Stimulated activated CD8-positive, alpha-beta memory T cell treated with anti-CD3 and anti-CD28 coated beads, Interleukin-2, amount 100 ng/mL, for 48 hours (primary cell): ENCODE measurements at regions not wholly inside any gene's neighbourhood (a gene's known extent, or its start where the extent isn't known, plus 50 kb on each side); places are given as distances from the start of the nearest gene placed in this dataset.
"Not testable (repeated sequence)": the region's sequence is repeated elsewhere in the genome, so short reads cannot be mapped to it uniquely, and the experiment has no call there.

ENCODE experiments used
- DNase-seq, 2 donors: peaks; one replicate each; pipeline ENCODE4 v3.0.0-alpha.2; 2020; ENCODE audit warnings: low read depth in 2 of 2

DNA sequence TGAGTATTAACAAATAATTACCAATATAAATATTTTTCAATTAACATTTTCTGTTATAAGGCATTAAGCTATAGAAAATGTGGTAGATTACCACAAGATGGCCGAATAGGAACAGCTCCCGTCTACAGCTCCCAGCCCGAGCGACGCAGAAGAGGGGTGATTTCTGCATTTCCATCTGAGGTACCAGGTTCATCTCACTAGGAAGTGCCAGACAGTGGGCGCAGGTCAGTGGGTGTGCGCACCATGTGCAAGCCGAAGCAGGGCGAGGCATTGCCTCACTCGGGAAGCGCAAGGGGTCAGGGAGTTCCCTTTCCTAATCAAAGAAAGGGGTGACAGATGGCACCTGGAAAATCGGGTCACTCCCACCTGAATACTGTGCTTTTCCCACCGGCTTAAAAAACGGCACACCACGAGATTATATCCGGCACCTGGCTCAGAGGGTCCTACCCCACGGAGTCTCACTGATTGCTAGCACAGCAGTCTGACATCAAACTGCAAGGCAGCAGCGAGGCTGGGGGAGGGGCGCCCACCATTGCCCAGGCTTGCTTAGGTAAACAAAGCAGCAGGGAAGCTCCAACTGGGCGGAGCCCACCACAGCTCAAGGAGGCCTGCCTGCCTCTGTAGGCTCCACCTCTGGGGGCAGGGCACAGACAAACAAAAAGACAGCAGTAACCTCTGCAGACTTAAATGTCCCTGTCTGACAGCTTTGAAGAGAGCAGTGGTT lies 808.4 kb downstream of the FSCB start:
- DNase-seq: not testable (repeated sequence)

GRCh38 chr14:43697003-43697402 lies 810.1 kb downstream of the FSCB start:
- no peak for DNase-seq

DNA sequence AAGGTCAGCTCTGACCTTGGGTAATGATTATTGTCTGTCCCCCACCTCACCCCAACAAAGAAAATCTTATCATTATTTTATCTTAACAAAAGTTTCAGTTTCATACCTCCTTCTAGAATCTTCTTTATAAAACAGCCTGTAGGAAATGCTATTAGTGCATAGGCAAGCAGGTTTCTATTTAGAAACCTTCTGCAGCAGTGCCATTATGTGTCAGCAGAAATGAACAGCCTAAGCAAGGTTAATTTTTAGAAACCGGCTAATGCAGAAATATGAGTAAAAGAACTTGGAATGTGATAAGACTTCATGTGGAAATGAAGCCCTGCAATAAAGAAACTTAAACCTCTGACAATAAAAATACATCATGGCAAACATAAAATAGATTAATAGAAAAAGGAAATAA lies 814.4 kb downstream of the FSCB start:
- no peak for DNase-seq

GRCh38 chr14:43687921-43688320 lies 819.2 kb downstream of the FSCB start:
- DNase-seq: no peak

DNA sequence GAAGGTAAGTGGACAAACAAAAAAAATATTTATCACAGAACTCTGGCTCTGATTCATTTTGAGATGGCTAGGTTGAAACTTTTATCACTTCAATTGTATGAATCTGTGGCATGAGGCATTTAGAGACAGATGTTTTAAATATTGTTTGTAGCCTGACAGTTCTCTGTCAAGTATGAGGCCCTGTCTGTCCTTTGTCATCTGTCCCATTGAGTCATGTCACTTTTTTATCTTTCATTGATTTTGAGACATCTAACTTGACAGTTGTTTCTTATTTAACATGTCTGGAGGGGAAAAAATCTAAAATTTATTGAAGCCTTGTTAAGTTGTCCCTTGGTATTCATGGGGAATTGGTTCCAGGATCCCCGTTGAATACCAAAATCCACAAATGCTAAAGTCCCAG lies 829.5 kb downstream of the FSCB start:
- no peak for DNase-seq

DNA sequence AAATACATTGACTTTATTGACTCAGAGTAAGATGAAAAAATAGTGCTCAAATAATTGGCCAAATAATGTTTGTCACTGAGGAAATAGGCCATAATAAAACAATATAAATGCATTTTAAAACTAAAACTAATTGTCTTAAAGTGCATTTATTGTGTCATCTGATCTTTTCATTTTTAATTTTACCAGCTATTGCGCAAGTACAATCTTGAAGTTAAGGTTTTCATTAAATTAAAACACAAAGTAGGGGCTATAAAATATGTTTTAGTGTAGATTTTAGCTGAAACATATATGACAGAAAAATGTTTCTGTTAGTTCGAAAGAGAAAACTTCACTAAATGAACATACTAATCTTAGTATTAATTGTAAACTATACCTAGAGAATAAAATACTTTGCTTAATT lies 832.8 kb downstream of the FSCB start:
- no peak for DNase-seq

DNA sequence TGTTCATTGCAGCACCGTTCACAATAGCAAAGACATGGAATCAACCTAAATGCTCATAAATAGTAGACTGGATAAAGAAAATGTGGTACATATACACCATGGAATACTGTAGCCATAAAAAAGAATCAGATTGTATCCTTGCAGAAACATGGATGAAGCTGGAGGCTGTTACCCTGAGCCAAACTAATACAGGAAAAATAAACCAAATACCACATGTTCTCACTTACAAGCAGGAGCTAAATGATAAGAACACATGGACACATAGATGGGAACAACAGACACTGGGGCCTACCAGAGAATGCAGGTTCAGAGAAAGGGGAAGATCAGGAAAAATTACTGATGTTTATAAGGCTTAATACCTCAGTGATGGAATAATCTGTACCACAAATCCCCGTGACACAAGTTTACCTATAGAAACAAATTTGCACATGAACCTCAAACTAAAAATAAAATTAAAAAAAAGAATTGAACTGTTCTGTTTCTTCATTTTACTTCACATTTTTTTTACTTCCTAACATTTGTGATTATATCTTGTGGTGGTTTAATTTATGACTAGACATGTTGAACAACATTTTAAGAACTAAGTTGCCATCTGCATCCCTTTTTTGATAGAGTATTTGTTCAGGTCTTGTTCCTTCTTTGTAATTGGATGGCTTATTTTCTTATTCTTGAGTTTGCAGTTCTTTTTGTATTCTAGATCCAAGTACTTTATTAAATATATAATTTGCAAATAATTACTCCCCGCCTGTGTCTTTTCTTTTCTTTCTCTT lies 835.2 kb downstream of the FSCB start:
- no peak for DNase-seq

DNA sequence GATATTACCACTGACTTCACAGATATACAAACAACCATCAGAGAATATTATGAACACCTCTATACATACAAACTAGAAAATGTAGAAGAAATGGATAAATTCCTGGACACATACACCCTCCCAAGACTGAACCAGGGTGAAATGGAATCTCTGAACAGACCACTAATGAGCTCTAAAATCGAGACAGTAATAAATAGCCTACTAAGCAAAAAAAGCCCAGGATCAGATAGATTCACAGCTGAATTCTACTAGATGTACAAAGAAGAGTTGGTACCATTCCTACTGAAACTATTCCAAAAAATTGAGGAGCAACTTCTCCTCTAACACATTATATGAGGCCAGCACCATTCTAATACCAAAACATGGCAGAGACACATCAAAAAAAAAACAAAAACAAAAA lies 837.7 kb downstream of the FSCB start:
- no peak for DNase-seq

DNA sequence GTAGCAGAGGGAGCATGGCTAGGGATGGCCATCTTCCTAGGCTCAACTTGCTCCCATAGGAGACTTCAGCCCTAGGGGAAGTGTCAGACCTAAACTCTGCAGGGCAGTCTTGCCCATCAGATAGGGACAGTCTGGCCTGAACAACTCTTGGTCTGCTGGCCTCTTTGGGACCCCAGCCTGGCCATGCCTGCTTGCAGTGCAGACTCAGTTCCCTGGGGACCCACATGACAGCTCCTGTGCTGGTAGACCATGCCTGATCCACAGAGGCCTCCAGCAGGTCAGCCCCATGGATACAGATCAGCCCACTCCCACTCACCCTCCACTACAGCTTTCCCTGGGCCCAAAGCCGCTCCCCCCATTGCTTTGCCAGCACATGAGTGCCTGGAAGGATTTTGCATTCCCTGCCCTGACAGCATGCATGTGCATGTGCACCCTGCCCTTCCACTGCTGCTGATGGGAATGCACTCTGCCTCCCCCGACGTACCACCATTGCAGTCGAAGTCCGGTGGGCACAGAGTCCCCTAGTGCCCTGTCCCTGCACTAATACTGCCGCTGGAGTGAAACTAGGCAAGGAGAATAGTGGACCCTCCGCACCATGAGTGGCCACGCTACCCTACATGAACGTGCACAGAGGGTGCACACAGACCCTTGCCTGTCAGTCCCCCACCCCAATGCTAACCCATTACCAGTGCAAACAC lies 841.4 kb downstream of the FSCB start:
- DNase-seq: no peak

DNA sequence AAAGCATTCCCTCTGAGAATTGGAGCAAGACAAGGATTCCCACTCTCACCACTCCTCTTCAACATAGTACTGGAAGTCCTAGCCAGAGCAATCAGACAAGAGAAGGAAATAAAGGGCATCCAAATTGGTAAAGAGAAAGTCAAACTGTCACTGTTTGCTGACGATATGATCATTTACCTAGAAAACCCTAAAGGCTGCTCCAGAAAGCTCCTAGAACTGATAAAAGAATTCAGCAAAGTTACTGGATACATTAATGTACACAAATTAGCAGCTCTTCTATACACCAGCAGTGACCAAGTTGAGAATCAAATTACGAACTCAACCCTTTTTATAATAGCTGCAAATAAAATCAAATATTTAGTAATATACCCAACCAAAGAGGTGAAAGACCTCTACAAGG lies 851.9 kb downstream of the FSCB start:
- not testable (repeated sequence) for DNase-seq

DNA sequence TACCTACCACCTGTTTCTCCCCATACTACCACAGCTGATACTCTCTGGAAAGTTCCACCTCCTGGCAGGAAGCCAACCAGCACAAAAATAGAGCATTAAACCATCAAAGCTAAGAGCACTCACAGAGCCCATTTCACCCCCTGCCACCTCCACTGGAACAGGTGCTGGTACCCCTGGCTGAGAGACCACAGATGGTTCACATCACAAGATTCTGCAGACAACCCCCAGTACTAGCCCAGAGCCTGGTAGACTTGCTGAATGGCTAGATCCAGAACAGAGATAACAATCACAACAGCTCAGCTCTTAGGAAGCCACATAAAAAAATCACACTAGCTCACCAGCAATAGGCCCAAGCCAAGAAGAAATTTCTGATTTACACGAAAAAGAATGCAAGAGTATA lies 855.2 kb downstream of the FSCB start:
- DNase-seq: no peak

DNA sequence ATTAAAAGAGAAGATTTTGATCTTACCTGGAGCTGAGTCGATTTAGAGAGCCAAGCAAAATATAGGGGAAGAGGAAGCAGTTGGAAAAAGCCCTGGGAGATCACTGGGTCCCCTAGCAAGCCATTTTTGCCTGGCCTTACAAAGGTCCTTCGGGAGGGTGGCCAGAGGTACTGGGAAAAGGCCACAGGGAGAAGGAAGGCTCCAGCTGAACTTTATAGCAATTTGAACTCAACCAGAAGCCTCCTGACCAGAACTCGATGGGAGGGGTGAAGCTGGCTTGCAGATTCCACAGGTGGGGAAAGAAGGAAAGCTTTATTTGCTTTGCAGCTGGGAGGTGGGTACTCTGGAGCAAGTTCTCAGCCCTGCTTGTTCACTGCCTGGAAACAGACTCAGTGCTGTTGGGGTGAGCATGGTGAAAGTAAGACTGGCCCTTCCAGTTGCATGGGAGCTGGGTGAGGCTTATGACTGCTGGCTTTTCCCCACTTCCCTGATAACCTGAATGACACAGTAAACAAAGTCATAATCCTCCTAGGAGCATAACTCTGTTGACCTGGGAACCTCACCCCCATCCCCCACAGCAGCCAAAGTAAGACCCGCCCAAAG lies 855.8 kb downstream of the FSCB start:
- no peak for DNase-seq

GRCh38 chr14:43649508-43649907 lies 857.6 kb downstream of the FSCB start:
- no peak for DNase-seq

DNA sequence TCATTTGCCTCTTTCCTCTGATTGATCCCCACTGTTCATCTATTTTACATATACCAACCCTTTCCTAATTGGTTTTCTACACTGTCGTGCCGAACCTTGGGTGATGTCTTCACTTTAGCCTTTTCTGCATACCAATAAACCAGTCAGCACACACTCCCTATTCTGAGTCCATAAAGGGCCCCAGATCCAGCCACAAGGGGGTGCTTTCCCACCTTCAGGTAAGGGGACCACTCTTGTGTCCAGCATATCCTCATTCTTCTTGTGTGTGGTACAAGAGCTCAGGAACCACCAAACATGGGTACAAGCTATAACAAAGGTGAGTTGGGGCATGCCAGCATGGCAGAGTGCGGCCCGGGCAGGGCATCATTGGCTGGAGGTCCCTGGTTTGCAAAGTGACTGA lies 859.8 kb downstream of the FSCB start:
- no peak for DNase-seq

DNA sequence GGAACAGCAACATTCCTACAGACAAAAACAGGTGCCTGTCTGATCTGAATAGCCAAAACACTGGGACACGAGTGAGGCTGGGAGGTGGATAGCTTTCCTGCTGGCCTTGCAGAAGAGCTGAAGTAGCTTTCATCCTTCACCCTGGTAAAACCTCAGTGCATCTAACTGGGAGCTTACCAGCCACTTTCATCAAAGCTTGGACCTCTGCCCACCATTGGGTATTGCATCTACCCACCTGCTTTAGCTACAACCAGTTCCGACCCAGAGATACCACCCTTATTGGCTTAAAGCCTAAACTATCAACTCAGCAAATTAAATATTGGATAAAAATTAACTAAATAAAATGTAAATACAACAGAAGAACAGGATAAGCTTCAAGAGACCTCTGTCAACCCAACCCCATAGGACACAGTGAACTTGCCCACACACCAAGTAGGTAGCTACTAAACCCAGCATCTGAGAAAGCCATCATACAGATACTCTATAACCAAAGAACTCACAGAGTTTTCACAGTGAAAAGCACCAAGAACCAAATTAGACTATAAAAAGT lies 866.3 kb downstream of the FSCB start:
- DNase-seq: no peak

- no peak for DNase-seq
Measured at GRCh38 chr14:43625294-43625693, 881.8 kb downstream of the FSCB start.

DNA sequence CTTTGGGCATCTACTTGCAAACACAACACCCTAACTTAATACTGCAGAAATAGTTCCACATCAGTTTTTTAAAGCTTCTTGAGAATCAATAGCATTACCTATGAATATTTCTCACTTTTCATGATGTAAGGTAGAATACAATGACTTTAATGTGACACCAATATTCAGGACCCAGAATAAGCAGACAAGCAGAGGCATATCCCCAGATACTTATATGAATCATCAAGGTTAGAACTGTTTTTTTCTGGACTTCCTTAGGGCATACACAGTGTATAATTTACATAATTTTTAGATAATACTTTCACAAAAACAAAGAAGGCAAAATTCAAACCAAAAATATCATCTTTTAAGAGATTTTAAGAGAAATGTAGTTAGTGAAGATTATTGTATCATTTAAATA lies 885.8 kb downstream of the FSCB start:
- DNase-seq: no peak

DNA sequence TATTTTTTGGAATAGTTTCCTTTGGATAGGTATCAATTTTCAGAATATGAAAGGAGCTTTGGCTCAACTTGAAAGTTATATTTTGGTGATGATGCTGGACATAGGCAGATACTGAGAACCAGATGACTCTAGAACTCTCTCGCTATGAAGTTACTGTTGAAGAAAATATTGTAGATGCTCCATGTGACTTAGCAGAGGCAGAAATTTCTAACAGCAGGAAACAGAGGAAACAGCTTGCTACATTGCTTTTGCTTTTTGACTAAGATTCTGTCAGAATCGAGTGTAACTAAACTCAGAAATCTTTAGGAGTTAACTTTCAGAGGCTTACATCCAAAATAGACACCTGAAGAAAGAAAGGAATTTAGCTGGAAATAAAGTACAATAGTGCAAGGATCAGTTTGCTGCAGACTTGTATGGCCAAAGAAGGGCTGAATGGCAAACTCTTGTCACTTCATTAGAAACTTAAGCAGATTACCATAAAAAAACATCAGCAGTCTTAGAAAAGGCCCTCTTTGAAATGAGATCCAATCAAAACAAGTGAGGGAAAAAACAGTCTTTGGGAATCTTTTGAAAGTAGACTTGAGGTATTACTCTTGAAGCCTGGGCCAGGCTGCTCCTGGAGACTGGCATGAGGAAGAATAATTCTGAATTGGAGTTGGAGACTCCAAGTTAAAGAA lies 911.8 kb downstream of the FSCB start:
- DNase-seq: no peak

DNA sequence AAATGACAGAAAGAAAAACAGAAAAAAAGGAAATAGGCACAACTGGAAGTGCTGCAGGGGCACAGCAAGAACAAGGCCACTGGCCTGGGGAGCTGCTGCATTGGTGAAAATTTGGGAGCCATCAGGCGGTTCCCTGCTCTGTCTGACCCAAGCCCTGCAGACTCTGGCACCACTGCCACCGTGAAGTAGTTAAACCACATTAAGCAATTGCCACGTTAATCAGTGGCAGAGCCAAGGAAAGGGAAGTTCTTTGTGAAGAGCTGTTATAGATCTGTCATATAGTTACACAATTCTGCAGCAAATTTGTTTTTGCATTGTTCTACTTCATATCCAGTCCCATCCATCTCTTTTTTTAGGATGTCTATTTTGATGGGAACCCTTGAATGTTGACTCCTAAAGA lies 915.3 kb downstream of the FSCB start:
- no peak for DNase-seq

GRCh38 chr14:43587183-43587582 lies 919.9 kb downstream of the FSCB start:
- no peak for DNase-seq

DNA sequence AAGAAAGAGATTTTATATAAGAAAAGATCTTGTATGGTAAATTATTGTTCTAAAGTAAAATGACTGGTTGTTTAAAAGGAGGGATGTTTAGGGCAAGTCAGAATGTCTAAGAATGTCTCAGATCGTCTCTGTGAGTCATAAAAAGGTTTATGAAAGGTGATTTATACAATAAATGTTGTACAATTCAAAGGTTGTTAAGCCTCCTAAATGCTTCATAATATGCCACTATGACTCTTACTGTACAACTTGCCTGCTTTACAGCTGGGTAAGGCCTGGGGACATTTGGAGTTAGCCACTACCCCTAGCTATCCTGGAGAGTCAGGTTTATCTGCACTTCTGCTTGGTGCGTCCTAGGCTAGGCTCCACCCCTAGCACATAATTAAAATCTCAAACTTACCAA lies 927.4 kb downstream of the FSCB start:
- no peak for DNase-seq

GRCh38 chr14:43568022-43568421 lies 939.1 kb downstream of the FSCB start:
- no peak for DNase-seq
